ENCODE measurements at regions not wholly inside any gene's neighbourhood (a gene's known extent, or its start where the extent isn't known, plus 50 kb on each side); places are given as distances from the start of the nearest gene placed in this dataset.

DNA sequence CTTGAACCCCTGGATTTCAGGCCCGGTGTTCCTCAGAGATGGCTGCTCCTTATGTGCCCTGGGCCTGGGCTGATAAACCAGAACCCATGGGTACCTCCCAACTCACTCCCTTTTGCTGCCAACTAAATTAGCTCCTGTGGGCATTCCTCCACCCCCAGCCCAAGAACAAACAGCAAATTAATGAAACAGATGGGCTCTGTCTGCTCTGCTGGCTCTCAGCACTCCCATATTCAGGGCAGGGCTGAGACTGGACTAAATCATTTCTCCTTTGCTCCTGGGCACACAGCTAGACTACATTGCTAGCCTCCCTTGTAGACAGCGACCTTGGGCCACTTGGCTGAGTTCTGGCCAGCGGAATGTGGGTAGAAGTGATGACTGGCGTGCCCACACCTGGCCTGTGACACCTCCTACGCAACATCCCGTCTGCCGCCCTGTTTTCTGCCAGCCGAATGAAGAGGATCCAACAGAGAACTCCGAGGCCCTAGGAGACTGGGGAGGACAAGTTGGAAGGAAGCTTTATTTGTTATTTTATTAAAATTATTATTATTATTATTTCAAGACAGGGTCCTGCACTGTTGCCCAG, 101.9 kb upstream of the DISP3 start:
- TF ChIP-seq CTCF (IDR thresholded peaks at IDR 0.05) (no peak), POLR2A (IDR thresholded peaks at IDR 0.05) (no peak), EP300 (IDR thresholded peaks at IDR 0.05; ENCODE audit: low read depth) (no peak), POLR2AphosphoS5 (IDR thresholded peaks at IDR 0.05) (no peak)

All from transverse colon (tissue), 4 donors.